ENCODE measurements at regions not wholly inside any gene's neighbourhood (a gene's known extent, or its start where the extent isn't known, plus 50 kb on each side); places are given as distances from the start of the nearest gene placed in this dataset.

GRCh38 chr11:97107604-97108003 lies 717.8 kb downstream of the JRKL start:
- no peak for TF ChIP-seq CTCF (IDR thresholded peaks at IDR 0.05; ENCODE audit: insufficient read depth, low read length)
- H3K4me3 ChIP-seq (ENCODE audit: low read depth, low read length) = no peak overlapping the region
- no peak for DNase-seq (ENCODE audit: low read depth)

- no peak for DNase-seq (ENCODE audit: low read depth)
- no peak overlapping the region for H3K4me3 ChIP-seq (ENCODE audit: low read depth, low read length)
- no peak for TF ChIP-seq CTCF (IDR thresholded peaks at IDR 0.05; ENCODE audit: insufficient read depth, low read length)
Observed at GRCh38 chr11:97109078-97109477, 719.3 kb downstream of the JRKL start.

GRCh38 chr11:97110376-97110775 lies 720.6 kb downstream of the JRKL start:
- H3K4me3 ChIP-seq (ENCODE audit: low read depth, low read length) = no peak overlapping the region
- DNase-seq (ENCODE audit: low read depth) = no peak
- no peak for TF ChIP-seq CTCF (IDR thresholded peaks at IDR 0.05; ENCODE audit: insufficient read depth, low read length)

GRCh38 chr11:97111559-97111958 lies 721.7 kb downstream of the JRKL start:
- DNase-seq (ENCODE audit: low read depth) = no peak
- no peak overlapping the region for H3K4me3 ChIP-seq (ENCODE audit: low read depth, low read length)
- TF ChIP-seq CTCF (IDR thresholded peaks at IDR 0.05; ENCODE audit: insufficient read depth, low read length) = no peak

DNA sequence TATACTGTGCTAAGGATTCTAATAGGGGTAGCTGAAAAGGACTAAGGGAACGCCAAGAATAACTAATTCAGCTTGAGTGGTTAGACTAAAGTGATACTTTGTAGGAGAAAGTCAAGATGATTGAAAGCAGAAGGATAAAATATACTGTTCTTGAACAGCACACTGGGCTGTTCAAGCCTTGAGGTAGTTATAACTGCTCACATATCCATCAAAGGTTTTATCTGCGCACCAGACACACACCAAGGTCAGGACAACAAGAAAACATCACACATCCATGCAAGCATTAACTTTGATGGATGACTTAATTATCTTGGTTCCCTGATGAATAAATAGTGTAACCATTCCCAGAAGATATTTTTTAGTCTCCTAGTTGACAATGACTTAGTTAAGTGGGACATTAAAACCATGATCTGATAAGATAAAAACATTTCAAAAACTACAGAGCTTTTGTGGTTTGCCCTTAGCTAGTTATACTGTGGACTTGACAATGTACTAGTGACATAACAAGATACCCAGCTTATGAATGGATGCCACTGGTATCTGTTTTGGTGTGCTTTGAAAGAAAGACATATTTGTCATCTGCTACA lies 728.9 kb downstream of the JRKL start:
- TF ChIP-seq CTCF (IDR thresholded peaks at IDR 0.05; ENCODE audit: insufficient read depth, low read length) = no peak
- no peak for DNase-seq (ENCODE audit: low read depth)

GRCh38 chr11:97123237-97123636 lies 733.4 kb downstream of the JRKL start:
- no peak for TF ChIP-seq CTCF (IDR thresholded peaks at IDR 0.05; ENCODE audit: insufficient read depth, low read length)
- H3K4me3 ChIP-seq (ENCODE audit: low read depth, low read length) = no peak overlapping the region
- DNase-seq (ENCODE audit: low read depth) = no peak

More for the DNA sequence above, 728.9 kb downstream of the JRKL start:
- no peak overlapping the region for H3K4me3 ChIP-seq (ENCODE audit: low read depth, low read length)

GRCh38 chr11:97136067-97136466 lies 746.3 kb downstream of the JRKL start:
- H3K4me3 ChIP-seq (ENCODE audit: low read depth, low read length) = no peak overlapping the region
- no peak for TF ChIP-seq CTCF (IDR thresholded peaks at IDR 0.05; ENCODE audit: insufficient read depth, low read length)
- no peak for DNase-seq (ENCODE audit: low read depth)

Data from fibroblast of the aortic adventitia (primary cell).